ENCODE measurements at regions not wholly inside any gene's neighbourhood (a gene's known extent, or its start where the extent isn't known, plus 50 kb on each side); places are given as distances from the start of the nearest gene placed in this dataset.

DNA sequence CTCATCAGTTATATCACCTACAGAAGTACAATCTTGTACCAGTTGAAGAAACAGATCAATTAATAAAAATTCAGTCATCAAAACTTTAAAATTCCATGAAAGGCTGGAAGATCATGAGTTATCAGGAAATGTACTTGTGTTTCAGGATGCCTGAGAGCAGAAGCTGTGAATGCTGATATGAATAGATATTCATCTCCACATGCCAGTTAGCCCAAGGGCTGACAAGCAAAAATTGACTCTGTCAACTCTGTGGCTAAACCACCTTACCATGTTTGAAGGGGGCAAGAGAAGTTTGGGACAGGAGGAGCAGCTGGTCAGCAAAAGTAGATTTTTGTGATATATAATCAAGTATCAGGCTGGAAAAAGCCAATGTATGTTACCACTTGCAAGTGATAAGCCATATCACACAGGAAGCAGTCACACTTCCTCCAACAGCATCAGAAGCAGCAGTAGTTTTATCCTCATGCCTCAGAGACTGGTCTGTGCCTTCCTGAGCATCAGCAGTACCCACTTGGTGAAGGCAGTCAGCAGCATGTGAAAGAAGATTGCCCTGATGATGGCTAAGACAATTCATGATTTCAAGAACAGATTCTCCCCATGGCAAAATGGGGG lies 328.2 kb upstream of the CNTNAP5 start:
- H3K4me1 ChIP-seq (ENCODE audit: insufficient read depth, low read length), result no peaks in the 10 kb centered on the region
- H3K27me3 ChIP-seq (ENCODE audit: low read length), result no peaks in the 10 kb centered on the region
- no peak overlapping the region for H3K27ac ChIP-seq (ENCODE audit: low read length)
- no peak overlapping the region for H3K9ac ChIP-seq (ENCODE audit: low read length)
- H3F3A ChIP-seq (ENCODE audit: low read length, unreplicated experiment), result no peaks in the 10 kb centered on the region
- no peaks in the 10 kb centered on the region for H3K9me2 ChIP-seq (replicated peaks; ENCODE audit: low read length)
- no peaks in the 10 kb centered on the region for H3K36me3 ChIP-seq (ENCODE audit: low read depth, low read length)
- TF ChIP-seq EZH2phosphoT487 (IDR thresholded peaks at IDR 0.05; ENCODE audit: borderline replicate concordance, low read length) (no peak), EZH2 (IDR thresholded peaks at IDR 0.05; ENCODE audit: low read length, unreplicated experiment) (no peak)
- TF ChIP-seq, protein P1, sequence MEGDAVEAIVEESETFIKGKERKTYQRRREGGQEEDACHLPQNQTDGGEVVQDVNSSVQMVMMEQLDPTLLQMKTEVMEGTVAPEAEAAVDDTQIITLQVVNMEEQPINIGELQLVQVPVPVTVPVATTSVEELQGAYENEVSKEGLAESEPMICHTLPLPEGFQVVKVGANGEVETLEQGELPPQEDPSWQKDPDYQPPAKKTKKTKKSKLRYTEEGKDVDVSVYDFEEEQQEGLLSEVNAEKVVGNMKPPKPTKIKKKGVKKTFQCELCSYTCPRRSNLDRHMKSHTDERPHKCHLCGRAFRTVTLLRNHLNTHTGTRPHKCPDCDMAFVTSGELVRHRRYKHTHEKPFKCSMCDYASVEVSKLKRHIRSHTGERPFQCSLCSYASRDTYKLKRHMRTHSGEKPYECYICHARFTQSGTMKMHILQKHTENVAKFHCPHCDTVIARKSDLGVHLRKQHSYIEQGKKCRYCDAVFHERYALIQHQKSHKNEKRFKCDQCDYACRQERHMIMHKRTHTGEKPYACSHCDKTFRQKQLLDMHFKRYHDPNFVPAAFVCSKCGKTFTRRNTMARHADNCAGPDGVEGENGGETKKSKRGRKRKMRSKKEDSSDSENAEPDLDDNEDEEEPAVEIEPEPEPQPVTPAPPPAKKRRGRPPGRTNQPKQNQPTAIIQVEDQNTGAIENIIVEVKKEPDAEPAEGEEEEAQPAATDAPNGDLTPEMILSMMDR (conservative IDR thresholded peaks at IDR 0.05; ENCODE audit: low read depth, low read length), result no peak
- H2AFZ ChIP-seq (ENCODE audit: low read length), result no peak overlapping the region
- CTCF ChIA-PET, result interaction anchor here (0.6 kb wide), 1 partner anchor 179 kb away, joined by 5 read pairs; no protein-coding TSS in a partner anchor
- H3K79me2 ChIP-seq (ENCODE audit: low read length), result no peaks in the 10 kb centered on the region
- DNase-seq (no peak), ATAC-seq (no peak)
- H3K4me3 ChIP-seq (ENCODE audit: low read length), result no peak overlapping the region
- intact Hi-C loops (cut with micrococcal nuclease), result no loop called here
- H3K9me3 ChIP-seq (ENCODE audit: low read length), result no peaks in the 10 kb centered on the region
- H4K20me1 ChIP-seq (ENCODE audit: low read length), result no peaks in the 10 kb centered on the region
- no TSS peak for BruUV-seq (replicated peaks)
- POLR2A ChIA-PET (ENCODE audit: unreplicated experiment), result no interaction called here
- no peak overlapping the region for H3K4me2 ChIP-seq (ENCODE audit: low read length)

DNA sequence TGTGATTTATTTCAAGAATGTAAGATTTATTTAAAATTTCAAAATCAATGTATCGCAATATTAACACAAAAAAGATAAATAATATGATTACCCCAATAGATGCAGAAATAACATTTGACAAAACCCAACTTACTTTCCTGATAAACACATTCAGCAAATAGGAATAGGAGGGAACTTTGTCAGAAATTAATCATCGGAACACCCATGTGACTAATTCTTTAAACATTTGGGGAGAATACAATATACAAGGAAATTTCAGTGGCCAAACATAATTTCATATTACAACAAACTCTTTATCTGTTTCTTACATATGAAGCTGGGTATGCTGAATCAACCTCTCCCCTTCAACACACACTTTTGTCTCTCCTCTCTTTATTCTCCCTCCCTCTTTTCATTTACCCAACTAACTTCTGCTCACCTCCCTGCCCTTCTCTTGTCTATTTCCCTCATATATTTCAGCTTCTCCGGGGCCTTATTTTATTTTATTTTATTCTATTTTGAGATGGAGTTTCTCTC lies 309.6 kb upstream of the CNTNAP5 start:
- H3K4me1 ChIP-seq (ENCODE audit: insufficient read depth, low read length), result peaks cover 28% of the 10 kb centered on the region
- no peaks in the 10 kb centered on the region for H3K27me3 ChIP-seq (ENCODE audit: low read length)
- H2AFZ ChIP-seq (ENCODE audit: low read length), result no peak overlapping the region
- no peaks in the 10 kb centered on the region for H3K9me2 ChIP-seq (replicated peaks; ENCODE audit: low read length)
- H3F3A ChIP-seq (ENCODE audit: low read length, unreplicated experiment), result no peaks in the 10 kb centered on the region
- TF ChIP-seq, protein P1 (conservative IDR thresholded peaks at IDR 0.05; ENCODE audit: low read depth, low read length), result no peak
- no peak for TF ChIP-seq EZH2phosphoT487 (IDR thresholded peaks at IDR 0.05; ENCODE audit: borderline replicate concordance, low read length)
- H3K4me3 ChIP-seq (ENCODE audit: low read length), result no peak overlapping the region
- no TSS peak for BruUV-seq (replicated peaks)
- CTCF ChIA-PET, result no interaction called here
- DNase-seq (peak; percentile 88), ATAC-seq (peak; percentile 95)
- intact Hi-C loops (cut with micrococcal nuclease), result loop anchor here (1.0 to 10.0 kb wide), 5 partner anchors 23 to 753 kb away; no protein-coding TSS in a partner anchor
- H3K27ac ChIP-seq (ENCODE audit: low read length), result peak overlapping the region; percentile 83
- POLR2A ChIA-PET (ENCODE audit: unreplicated experiment), result no interaction called here
- H3K79me2 ChIP-seq (ENCODE audit: low read length), result no peaks in the 10 kb centered on the region
- no peaks in the 10 kb centered on the region for H3K9me3 ChIP-seq (ENCODE audit: low read length)
- H3K36me3 ChIP-seq (ENCODE audit: low read depth, low read length), result no peaks in the 10 kb centered on the region
- no peaks in the 10 kb centered on the region for H4K20me1 ChIP-seq (ENCODE audit: low read length)
- 0 out of 2 replicates have a peak overlapping the region, but pooled peaks have one; percentile 9 for H3K9ac ChIP-seq (ENCODE audit: low read length)
- H3K4me2 ChIP-seq (ENCODE audit: low read length), result peak overlapping the region; percentile 67

DNA sequence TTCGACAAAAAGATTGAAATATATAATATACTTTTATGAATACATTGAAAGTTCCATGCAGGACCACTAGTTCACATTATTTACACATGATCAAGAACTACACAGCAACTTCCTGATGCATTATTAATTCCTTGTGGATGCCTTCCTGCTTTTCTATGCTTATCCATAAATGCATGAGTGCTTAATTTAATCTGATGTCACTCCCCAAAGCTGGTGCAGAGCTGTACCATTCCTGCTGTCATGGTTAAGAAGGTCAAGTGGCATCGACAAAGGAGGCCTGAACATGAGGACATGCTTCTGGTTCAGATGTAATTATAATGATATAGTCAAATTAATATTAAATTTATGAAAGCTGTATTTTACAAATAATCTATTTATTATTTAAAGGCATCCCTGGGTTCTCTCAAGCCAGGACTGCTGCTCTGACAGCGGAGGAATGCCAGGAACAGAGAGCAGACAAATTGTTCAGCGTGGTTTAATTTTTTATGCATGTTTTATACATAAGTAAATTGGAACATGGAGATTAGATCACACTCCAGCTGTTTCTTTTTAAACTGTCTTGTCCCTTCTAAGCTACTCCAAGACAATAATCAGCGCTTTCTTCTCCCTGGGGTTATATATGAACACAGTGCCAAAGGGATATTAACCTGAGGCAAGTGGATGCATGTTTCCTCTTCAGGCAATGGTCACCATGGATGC lies 307.3 kb upstream of the CNTNAP5 start:
- Histone ChIP-seq H3K79me2 (ENCODE audit: low read length) (no peaks in the 10 kb centered on the region), H3F3A (ENCODE audit: low read length, unreplicated experiment) (no peaks in the 10 kb centered on the region), H3K27me3 (ENCODE audit: low read length) (no peaks in the 10 kb centered on the region), H2AFZ (ENCODE audit: low read length) (no peak overlapping the region), H3K36me3 (ENCODE audit: low read depth, low read length) (no peaks in the 10 kb centered on the region), H3K4me3 (ENCODE audit: low read length) (no peak overlapping the region), H4K20me1 (ENCODE audit: low read length) (no peaks in the 10 kb centered on the region), H3K9me3 (ENCODE audit: low read length) (no peaks in the 10 kb centered on the region), H3K9me2 (replicated peaks; ENCODE audit: low read length) (no peaks in the 10 kb centered on the region), H3K27ac (ENCODE audit: low read length) (no peak overlapping the region), H3K9ac (ENCODE audit: low read length) (no peak overlapping the region), H3K4me1 (ENCODE audit: insufficient read depth, low read length) (peaks cover 37% of the 10 kb centered on the region), H3K4me2 (ENCODE audit: low read length) (no peak overlapping the region)
- DNase-seq (no peak), ATAC-seq (no peak)
- POLR2A ChIA-PET (ENCODE audit: unreplicated experiment), result no interaction called here
- intact Hi-C loops (cut with micrococcal nuclease), result loop anchor here (5.0 to 10.0 kb wide), 2 partner anchors 203 to 755 kb away; no protein-coding TSS in a partner anchor
- CTCF ChIA-PET, result no interaction called here
- no peak for TF ChIP-seq EZH2phosphoT487 (IDR thresholded peaks at IDR 0.05; ENCODE audit: borderline replicate concordance, low read length)
- BruUV-seq (replicated peaks), result no TSS peak

All from PC-3 (cell line).